PC-9 (cell line): ENCODE measurements at regions not wholly inside any gene's neighbourhood (a gene's known extent, or its start where the extent isn't known, plus 50 kb on each side); places are given as distances from the start of the nearest gene placed in this dataset.

ENCODE experiments used
- BruUV-seq: library from RNA; stranded (reverse); fragments of 400-500 nt; replicated peaks from 2 replicates; lab custom pipeline; 2021; lab: Mats Ljungman, UMichigan
- CTCF ChIA-PET: fragments of 300-600 bp; sonication (Branson Sonifier 250); formaldehyde crosslinking; loops from one replicate; lab custom pipeline; 2022; ENCODE audit warnings: antibody characterized with exemption; lab: Charles Lee
- POLR2A ChIA-PET: fragments of 300-600 bp; sonication (Branson Sonifier 250); formaldehyde crosslinking; loops from one replicate; lab custom pipeline; 2022; ENCODE audit warnings: antibody characterized with exemption; ENCODE audit not compliant: unreplicated experiment; lab: Charles Lee
- DNase-seq, 2 experiments: peaks; one replicate each; pipeline versions ENCODE4 v3.0.0 to v3.0.0-alpha.2; 2015 to 2022; ENCODE audit warnings: mixed read lengths in 1 of 2
- H2AFZ ChIP-seq: fragments of 200-600 bp; sonication (generic); 2 replicates; pipeline ENCODE4 v1.8.1; 2017; ENCODE audit warnings: antibody characterized with exemption
- H3F3A ChIP-seq: fragments of 200-600 bp; sonication (generic); 2 replicates; pipeline ENCODE4 v1.8.1; 2017; ENCODE audit warnings: antibody characterized with exemption, mild to moderate bottlenecking, low read depth; ENCODE audit not compliant: insufficient read depth
- H3K27ac ChIP-seq: fragments of 200-600 bp; sonication (generic); 2 replicates; pipeline ENCODE4 v1.6.1; 2016; ENCODE audit warnings: mixed run types
- H3K27me3 ChIP-seq: fragments of 200-600 bp; sonication (generic); 2 replicates; pipeline ENCODE4 v1.6.1; 2016; ENCODE audit warnings: low read depth, mixed run types; ENCODE audit not compliant: insufficient read depth
- H3K36me3 ChIP-seq: fragments of 200-600 bp; sonication (generic); 2 replicates; pipeline ENCODE4 v1.6.1; 2016; ENCODE audit warnings: low read depth, mixed run types
- H3K4me1 ChIP-seq: fragments of 200-600 bp; sonication (generic); replicated peaks from 2 replicates; pipeline ENCODE4 v1.6.1; 2016; ENCODE audit warnings: mixed run types; ENCODE audit not compliant: insufficient read depth
- H3K4me2 ChIP-seq: fragments of 200-600 bp; sonication (generic); 2 replicates; pipeline ENCODE4 v1.6.1; 2017; ENCODE audit warnings: mixed run types
- H3K4me3 ChIP-seq: fragments of 200-600 bp; sonication (generic); 2 replicates; pipeline ENCODE4 v1.6.1; 2016; ENCODE audit warnings: mixed run types
- H3K79me2 ChIP-seq: fragments of 200-600 bp; sonication (generic); 2 replicates; pipeline ENCODE4 v1.6.1; 2017; ENCODE audit warnings: low read depth, mixed run types
- H3K9me2 ChIP-seq: fragments of 200-600 bp; sonication (generic); 2 replicates; pipeline ENCODE4 v1.8.1; 2017; ENCODE audit warnings: mild to moderate bottlenecking; ENCODE audit not compliant: insufficient read depth
- H3K9me3 ChIP-seq: fragments of 200-600 bp; sonication (generic); 2 replicates; pipeline ENCODE4 v1.8.1; 2016; ENCODE audit warnings: low read depth; ENCODE audit not compliant: insufficient read depth
- H4K20me1 ChIP-seq: fragments of 200-600 bp; sonication (generic); 2 replicates; pipeline ENCODE4 v1.8.1; 2017; ENCODE audit not compliant: insufficient read depth
- EZH2 ChIP-seq: fragments of 200-600 bp; sonication (generic); IDR thresholded peaks from 2 replicates; pipeline ENCODE4 v1.8.0; 2017; ENCODE audit warnings: antibody characterized with exemption, low read depth
- intact Hi-C: fragments of 100-400 bp; cut with micrococcal nuclease; formaldehyde crosslinking; loops from one replicate; pipeline ENCODE4 v1.10.0; 2022; ENCODE audit not compliant: unreplicated experiment
- TF ChIP-seq, protein P1 (sequence below): fragments of 200-600 bp; sonication (generic); conservative IDR thresholded peaks from 2 replicates; pipeline ENCODE4 v1.6.1; 2017; ENCODE audit warnings: mixed run types, antibody characterized with exemption, mild to moderate bottlenecking, moderate library complexity

DNA sequence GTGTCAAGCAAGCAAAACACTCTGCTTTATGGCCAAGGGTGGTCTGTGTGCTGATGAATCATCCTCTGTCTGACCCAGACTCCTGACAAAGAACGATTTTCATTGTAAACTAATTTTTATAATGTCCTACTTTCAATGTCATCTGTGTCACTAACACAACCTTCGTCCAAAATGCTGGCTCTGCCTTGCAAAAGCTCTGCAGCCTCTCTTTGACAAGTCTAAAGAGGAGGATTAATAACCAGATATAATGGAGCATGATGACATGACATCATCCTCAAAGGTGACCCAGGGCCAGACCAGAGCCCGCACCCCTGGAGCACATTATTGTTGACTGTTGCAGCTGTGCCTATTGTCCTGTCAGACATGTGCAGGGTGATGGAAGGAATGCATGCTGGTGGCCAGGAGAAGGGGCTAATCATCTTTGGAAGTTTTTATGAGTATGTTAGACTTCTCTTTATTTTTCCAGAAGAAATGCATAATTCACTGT is 589.4 kb downstream of the NR2F1-AS1 start:
- no peaks in the 10 kb centered on the region; the same call in 1 of the 2 replicates for H3K9me3 ChIP-seq
- no peak for DNase-seq
- H4K20me1 ChIP-seq = no peaks in the 10 kb centered on the region
- H3K4me1 ChIP-seq = no peaks in the 10 kb centered on the region
- no peak overlapping the region for H3K27ac ChIP-seq
- POLR2A ChIA-PET = no interaction called here
- H3K4me3 ChIP-seq = no peak overlapping the region
- no peaks in the 10 kb centered on the region for H3K27me3 ChIP-seq
- H3K9me2 ChIP-seq = no peaks in the 10 kb centered on the region
- intact Hi-C loops = no loop called here
- H3K36me3 ChIP-seq = no peaks in the 10 kb centered on the region
- no TSS peak for BruUV-seq
- no peak overlapping the region for H3K4me2 ChIP-seq
- TF ChIP-seq, protein P1, sequence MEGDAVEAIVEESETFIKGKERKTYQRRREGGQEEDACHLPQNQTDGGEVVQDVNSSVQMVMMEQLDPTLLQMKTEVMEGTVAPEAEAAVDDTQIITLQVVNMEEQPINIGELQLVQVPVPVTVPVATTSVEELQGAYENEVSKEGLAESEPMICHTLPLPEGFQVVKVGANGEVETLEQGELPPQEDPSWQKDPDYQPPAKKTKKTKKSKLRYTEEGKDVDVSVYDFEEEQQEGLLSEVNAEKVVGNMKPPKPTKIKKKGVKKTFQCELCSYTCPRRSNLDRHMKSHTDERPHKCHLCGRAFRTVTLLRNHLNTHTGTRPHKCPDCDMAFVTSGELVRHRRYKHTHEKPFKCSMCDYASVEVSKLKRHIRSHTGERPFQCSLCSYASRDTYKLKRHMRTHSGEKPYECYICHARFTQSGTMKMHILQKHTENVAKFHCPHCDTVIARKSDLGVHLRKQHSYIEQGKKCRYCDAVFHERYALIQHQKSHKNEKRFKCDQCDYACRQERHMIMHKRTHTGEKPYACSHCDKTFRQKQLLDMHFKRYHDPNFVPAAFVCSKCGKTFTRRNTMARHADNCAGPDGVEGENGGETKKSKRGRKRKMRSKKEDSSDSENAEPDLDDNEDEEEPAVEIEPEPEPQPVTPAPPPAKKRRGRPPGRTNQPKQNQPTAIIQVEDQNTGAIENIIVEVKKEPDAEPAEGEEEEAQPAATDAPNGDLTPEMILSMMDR = no peak
- TF ChIP-seq EZH2 = no peak
- no peaks in the 10 kb centered on the region for H3K79me2 ChIP-seq
- CTCF ChIA-PET = no interaction called here
- no peaks in the 10 kb centered on the region for H3F3A ChIP-seq
- no peak overlapping the region for H2AFZ ChIP-seq

DNA sequence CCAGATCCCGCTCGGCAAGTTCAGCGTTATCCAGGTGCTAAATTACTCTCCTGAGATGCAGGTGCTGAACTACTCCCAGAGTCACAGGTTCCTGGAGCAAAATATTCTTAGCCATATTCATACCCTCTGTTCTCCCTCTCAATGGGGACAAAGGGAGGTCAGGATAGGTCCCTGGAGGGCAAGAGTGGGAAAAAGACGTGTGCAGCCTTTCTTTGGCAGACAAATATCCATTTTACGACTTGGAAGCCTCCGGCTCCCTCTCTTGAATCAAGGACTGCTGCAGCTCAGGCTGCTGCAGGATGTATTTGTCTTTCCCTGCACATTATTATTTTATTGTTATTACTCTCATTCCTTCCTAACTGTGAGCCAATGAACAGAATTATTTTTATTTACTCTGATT is 590.2 kb downstream of the NR2F1-AS1 start:
- ChIA-PET CTCF (no interaction called here), POLR2A (no interaction called here)
- Histone ChIP-seq H2AFZ (no peak overlapping the region), H3K9me3 (no peaks in the 10 kb centered on the region; the same call in 1 of the 2 replicates), H3K4me2 (no peak overlapping the region), H4K20me1 (no peaks in the 10 kb centered on the region), H3K4me1 (no peaks in the 10 kb centered on the region), H3K9me2 (no peaks in the 10 kb centered on the region), H3F3A (no peaks in the 10 kb centered on the region), H3K36me3 (no peaks in the 10 kb centered on the region), H3K4me3 (no peak overlapping the region), H3K27ac (no peak overlapping the region), H3K79me2 (no peaks in the 10 kb centered on the region), H3K27me3 (no peaks in the 10 kb centered on the region)
- TF ChIP-seq EZH2 = no peak
- TF ChIP-seq, protein P1 = no peak
- DNase-seq = no peak
- BruUV-seq = no TSS peak
- intact Hi-C loops = no loop called here

DNA sequence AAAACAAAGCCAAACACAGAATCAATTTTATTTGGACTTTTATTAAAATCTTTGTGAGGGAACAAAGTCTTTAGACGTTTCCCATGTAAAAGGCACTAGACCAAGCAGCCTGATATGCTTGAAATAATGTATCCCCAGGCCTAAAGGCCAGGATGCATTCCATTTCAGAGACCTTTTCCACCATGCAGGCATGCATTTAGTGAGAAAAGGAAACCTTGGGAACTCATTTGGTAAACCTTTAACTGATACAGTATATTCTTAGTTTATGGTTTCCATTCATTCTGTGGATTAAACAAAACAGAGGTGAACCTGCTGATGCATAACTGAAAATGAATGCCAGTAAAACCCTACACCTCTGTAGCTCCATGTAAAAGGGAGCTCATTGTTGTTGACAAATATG is 600.0 kb downstream of the NR2F1-AS1 start:
- Histone ChIP-seq H3K4me2 (no peak overlapping the region), H3K27ac (no peak overlapping the region), H3K79me2 (no peaks in the 10 kb centered on the region), H3K36me3 (no peaks in the 10 kb centered on the region), H3K9me2 (no peaks in the 10 kb centered on the region), H4K20me1 (no peaks in the 10 kb centered on the region), H3K4me3 (no peak overlapping the region), H3K27me3 (no peaks in the 10 kb centered on the region), H3K9me3 (0 out of 2 replicates have a peak, but pooled peaks cover 3% of the 10 kb centered on the region), H3F3A (no peaks in the 10 kb centered on the region), H3K4me1 (no peaks in the 10 kb centered on the region), H2AFZ (no peak overlapping the region)
- BruUV-seq = no TSS peak
- ChIA-PET CTCF (no interaction called here), POLR2A (no interaction called here)
- DNase-seq = no peak
- intact Hi-C loops = no loop called here
- TF ChIP-seq, protein P1 = no peak
- no peak for TF ChIP-seq EZH2
